Panc1 (cell line): ENCODE measurements at regions not wholly inside any gene's neighbourhood (a gene's known extent, or its start where the extent isn't known, plus 50 kb on each side); places are given as distances from the start of the nearest gene placed in this dataset.

ENCODE experiments used
- ATAC-seq: fragments of 200-7000 bp; cut with Tn5 transposase; 2 replicates; pipeline ENCODE4 v1.9.1; 2020; ENCODE audit warnings: mild to moderate bottlenecking, moderate library complexity
- BruUV-seq: library from RNA; stranded (reverse); fragments of 400-500 nt; replicated peaks from 2 replicates; lab custom pipeline; 2021; lab: Mats Ljungman, UMichigan
- CTCF ChIA-PET: fragments of 300-600 bp; sonication (Branson Sonifier 250); formaldehyde crosslinking; loops from one replicate; lab custom pipeline; 2022; ENCODE audit warnings: antibody characterized with exemption; lab: Charles Lee
- POLR2A ChIA-PET: fragments of 300-600 bp; sonication (Branson Sonifier 250); formaldehyde crosslinking; loops from one replicate; lab custom pipeline; 2022; ENCODE audit warnings: antibody characterized with exemption; lab: Charles Lee
- DNase-seq: peaks from one replicate; pipeline ENCODE4 v3.0.0-alpha.2; 2010; ENCODE audit warnings: low read depth, low spot score
- H3K27ac ChIP-seq: 2 replicates; pipeline ENCODE4 v1.5.1; 2011; ENCODE audit warnings: mild to moderate bottlenecking, low read length, inconsistent platforms
- H3K27me3 ChIP-seq: fragments of 200-500 bp; sonication (Bioruptor generic); 2 replicates; pipeline ENCODE4 v1.6.0; 2014; ENCODE audit warnings: low read length, inconsistent platforms; ENCODE audit not compliant: control insufficient read depth, insufficient read depth
- H3K36me3 ChIP-seq: fragments of 200-500 bp; sonication (Bioruptor generic); 2 replicates; pipeline ENCODE4 v1.5.1; 2014; ENCODE audit warnings: inconsistent platforms, mild to moderate bottlenecking, low read length, moderate library complexity; ENCODE audit not compliant: control insufficient read depth, insufficient read depth
- H3K4me1 ChIP-seq: 2 replicates; pipeline ENCODE4 v1.5.1; 2011; ENCODE audit warnings: inconsistent platforms, mild to moderate bottlenecking, low read length, moderate library complexity; ENCODE audit not compliant: control insufficient read depth, insufficient read depth
- H3K4me3 ChIP-seq, 2 experiments: 2 replicates each; pipeline ENCODE4 v1.5.1; 2011 to 2012; ENCODE audit warnings: low read depth in 2 of 2, low read length in 2 of 2, mild to moderate bottlenecking in 2 of 2, inconsistent platforms in 1 of 2, moderate library complexity in 1 of 2
- H3K9me3 ChIP-seq: fragments of 200-500 bp; sonication (Bioruptor generic); 2 replicates; pipeline ENCODE4 v1.5.1; 2014; ENCODE audit warnings: low read depth, mild to moderate bottlenecking, inconsistent platforms, low read length, moderate library complexity; ENCODE audit not compliant: control insufficient read depth, insufficient read depth
- CTCF ChIP-seq: fragments of 450-650 bp; IDR thresholded peaks from 2 replicates; pipeline ENCODE4 v1.5.1; 2017; ENCODE audit warnings: mild to moderate bottlenecking
- POLR2AphosphoS5 ChIP-seq: IDR thresholded peaks from 2 replicates; pipeline ENCODE4 v1.6.1; 2012; ENCODE audit warnings: mild to moderate bottlenecking, low read depth, low read length, moderate library complexity
- REST ChIP-seq, 2 experiments: IDR thresholded peaks; 2 replicates each; pipeline ENCODE4 v1.6.1; 2011 to 2012; ENCODE audit warnings: low read depth in 2 of 2, control low read depth in 1 of 2, low read length in 1 of 2, mild to moderate bottlenecking in 1 of 2, moderate library complexity in 1 of 2; ENCODE audit not compliant: insufficient read depth in 1 of 2
- SIN3A ChIP-seq: IDR thresholded peaks from 2 replicates; pipeline ENCODE4 v1.6.1; 2012; ENCODE audit warnings: low read depth, mild to moderate bottlenecking, low read length, moderate library complexity, borderline replicate concordance; ENCODE audit not compliant: insufficient read depth
- TCF7L2 ChIP-seq: IDR thresholded peaks from 2 replicates; pipeline ENCODE4 v1.6.1; 2011; ENCODE audit warnings: mild to moderate bottlenecking, low read depth, low read length, inconsistent platforms
- in situ Hi-C: cut with HindIII; loops from 2 replicates; pipeline ENCODE4 v1.10.0; 2016; ENCODE audit warnings: low sequenced_read_pairs, low pct_unique_long_range_greater_than_20kb
- intact Hi-C: fragments of 100-400 bp; cut with micrococcal nuclease; formaldehyde crosslinking; loops from one replicate; pipeline ENCODE4 v1.10.0; 2022; ENCODE audit not compliant: unreplicated experiment

DNA sequence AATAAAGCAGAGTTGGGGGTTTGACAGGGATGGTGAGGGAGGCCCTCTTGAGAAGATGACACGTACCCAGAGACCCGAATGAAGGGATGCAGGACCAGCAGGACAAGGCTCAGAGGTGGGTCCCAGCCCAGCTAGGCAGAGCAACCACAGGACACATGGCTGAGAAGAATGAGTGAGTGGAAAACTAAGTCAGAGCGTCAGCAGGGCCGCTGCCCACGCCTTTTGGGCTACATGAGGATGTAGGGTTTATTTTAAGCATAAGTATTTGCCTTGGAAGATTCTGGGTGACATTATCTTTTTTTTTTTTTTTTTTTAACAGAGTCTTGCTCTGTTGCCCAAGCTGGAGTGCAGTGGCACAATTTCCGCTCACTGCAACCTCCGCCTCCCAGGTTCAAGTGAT lies 176.0 kb downstream of the TMEM132E start:
- in situ Hi-C loops (no loop called here), intact Hi-C loops (no loop called here)
- no TSS peak for BruUV-seq
- TF ChIP-seq POLR2AphosphoS5 (no peak), CTCF (no peak), TCF7L2 (no peak), SIN3A (no peak), REST (IDR thresholded peaks at IDR 0.05; ENCODE audit: insufficient read depth in 1 of 2, low read depth in 2 of 2, low read length in 1 of 2) (no peak)
- Histone ChIP-seq H3K27ac (no peak overlapping the region), H3K36me3 (no peaks in the 10 kb centered on the region), H3K4me3 (no peak overlapping the region), H3K27me3 (no peaks in the 10 kb centered on the region; the same call in 1 of the 2 replicates), H3K9me3 (no peaks in the 10 kb centered on the region), H3K4me1 (no peaks in the 10 kb centered on the region)
- no peak for DNase-seq
- ChIA-PET CTCF (interaction anchor here (0.9 kb wide), 1 partner anchor 44 kb away, joined by 11 read pairs; no protein-coding TSS in a partner anchor), POLR2A (no interaction called here)
- ATAC-seq, result no peak

DNA sequence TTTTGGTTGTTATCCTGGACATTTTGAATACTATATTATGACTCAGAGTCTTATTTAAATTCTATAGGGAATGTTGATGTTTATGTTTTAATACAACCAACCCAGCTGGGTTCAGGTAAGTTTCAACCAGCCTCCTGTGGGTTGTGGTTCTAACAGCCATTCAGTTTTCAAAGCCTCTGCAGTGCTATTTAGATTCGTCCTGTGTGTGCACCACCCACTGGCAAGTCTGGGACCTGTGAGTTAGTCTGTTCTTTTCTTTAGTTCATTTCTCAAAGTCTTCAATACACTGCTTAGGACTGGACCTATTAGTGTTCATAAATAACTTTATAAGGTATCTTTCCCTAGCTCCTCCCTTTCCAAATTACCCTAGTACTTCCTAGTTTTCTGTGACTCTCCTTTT lies 170.6 kb downstream of the TMEM132E start:
- Histone ChIP-seq H3K4me3 (no peak overlapping the region), H3K36me3 (no peaks in the 10 kb centered on the region), H3K27ac (no peak overlapping the region), H3K9me3 (no peaks in the 10 kb centered on the region), H3K27me3 (no peaks in the 10 kb centered on the region; the same call in 1 of the 2 replicates), H3K4me1 (no peaks in the 10 kb centered on the region)
- ATAC-seq (no peak), DNase-seq (no peak)
- TF ChIP-seq TCF7L2 (no peak), POLR2AphosphoS5 (no peak), SIN3A (no peak), REST (IDR thresholded peaks at IDR 0.05; ENCODE audit: insufficient read depth in 1 of 2, low read depth in 2 of 2, low read length in 1 of 2) (no peak), CTCF (no peak)
- in situ Hi-C loops, result no loop called here
- no TSS peak for BruUV-seq
- POLR2A ChIA-PET, result no interaction called here
- intact Hi-C loops, result no loop called here
- CTCF ChIA-PET, result no interaction called here
